Muscle of arm (tissue), 1 donor: ENCODE measurements at regions not wholly inside any gene's neighbourhood (a gene's known extent, or its start where the extent isn't known, plus 50 kb on each side); places are given as distances from the start of the nearest gene placed in this dataset.
"Not testable (repeated sequence)": the region's sequence is repeated elsewhere in the genome, so short reads cannot be mapped to it uniquely, and the experiment has no call there.

Experiments used
- DNase-seq: peaks from one replicate; pipeline ENCODE4 v3.0.0-alpha.2; 2013

DNA sequence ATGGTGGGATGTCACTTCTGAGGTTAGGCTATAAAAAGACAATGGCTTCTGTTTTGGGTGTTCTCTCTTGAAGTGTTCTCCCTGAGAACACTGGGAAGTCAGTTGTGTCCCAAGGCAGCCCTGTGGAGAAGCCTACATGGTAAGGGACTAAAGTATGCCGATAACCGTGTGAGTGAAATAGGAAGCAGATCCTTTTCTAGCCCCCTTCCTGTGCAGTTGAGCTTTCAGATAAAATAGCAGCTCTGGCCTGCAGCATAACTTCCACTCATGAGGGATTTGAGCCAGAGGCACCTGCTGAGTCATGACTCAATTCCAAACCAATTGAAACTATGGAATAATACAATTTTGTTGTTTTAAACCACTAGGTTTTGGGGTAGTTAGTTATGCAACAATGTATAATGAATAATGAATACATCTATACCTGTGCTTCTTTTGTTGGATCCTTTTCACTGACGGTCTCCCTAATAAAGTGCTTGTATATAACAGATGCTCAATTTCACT, 241.6 kb downstream of the TFAP2B start:
- DNase-seq = no peak

DNA sequence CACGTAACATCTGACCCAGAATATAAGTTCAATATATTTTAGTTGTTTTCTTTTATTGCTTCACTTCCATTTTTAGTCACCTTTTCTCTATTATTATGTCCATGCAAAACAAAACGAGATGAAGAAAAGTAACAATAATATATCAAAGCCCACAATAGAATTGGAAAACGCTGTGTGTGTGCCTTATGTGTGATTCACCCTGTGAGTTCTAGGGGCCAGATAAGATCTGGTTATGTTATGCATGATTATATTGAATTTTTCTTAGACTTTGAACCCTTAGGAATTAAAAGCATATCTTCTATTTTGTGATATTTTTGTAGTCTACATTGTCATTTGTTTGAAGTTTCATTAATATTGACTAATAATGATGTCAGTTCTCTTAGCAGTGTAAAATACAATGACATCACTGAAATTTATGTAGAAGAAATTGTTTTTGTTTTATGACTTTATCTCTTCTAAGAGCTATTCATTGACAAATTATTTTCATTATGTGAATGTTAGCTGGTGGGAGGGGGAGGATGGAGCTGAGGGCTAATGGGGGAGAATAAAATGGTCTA, 243.6 kb downstream of the TFAP2B start:
- DNase-seq = no peak

DNA sequence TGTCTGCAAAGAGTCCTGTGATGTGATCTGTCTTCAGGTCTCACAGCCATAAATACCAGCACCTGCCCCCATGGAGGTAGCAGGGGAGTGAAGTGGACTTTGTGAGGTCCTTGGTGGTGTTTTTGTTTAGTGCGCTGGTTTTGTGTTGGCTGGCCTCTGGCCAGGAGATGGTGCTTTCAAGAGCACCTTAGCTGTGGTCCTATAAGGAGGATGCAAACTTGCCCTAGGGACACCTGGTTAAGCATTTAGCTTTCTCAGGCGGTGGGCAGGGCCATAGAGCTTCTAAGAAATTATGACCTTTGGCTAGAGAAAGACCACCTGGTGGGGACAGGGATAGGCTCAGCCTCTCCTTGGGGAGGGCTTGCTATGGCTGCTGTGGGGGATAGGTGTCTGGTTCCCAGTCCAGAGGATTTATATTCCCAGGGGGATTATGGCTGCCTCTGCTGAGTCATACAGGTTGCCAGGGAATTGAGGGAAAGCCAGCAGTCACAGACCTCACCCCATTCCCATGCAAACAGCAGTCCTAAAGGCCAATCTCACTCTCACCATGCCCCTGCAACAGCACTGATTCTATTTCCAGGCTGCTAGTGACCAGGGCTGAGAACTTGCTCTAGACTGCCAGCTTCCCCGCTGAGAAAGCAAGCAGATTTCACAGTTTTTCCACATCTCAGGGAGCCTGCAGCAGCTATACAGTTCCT, 259.3 kb downstream of the TFAP2B start:
- no peak for DNase-seq

DNA sequence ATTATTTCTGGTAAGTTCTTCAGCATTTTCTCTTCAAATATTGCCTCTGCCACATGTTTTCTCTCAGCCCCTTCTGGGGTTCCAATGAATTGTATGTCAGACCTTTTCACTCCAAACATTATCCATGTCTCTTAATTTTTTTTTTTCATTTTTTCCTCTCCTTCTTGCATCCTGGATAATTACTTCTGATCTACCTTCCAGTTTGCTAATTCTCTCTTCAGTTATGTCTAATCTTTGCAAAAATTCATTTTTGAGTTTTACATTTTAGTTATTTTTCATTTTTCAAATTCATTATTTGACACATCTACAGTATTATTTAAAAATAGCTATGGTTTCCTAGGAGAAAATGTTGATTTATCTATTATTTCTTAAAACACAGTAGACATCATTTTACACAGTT, 271.7 kb downstream of the TFAP2B start:
- no peak for DNase-seq

DNA sequence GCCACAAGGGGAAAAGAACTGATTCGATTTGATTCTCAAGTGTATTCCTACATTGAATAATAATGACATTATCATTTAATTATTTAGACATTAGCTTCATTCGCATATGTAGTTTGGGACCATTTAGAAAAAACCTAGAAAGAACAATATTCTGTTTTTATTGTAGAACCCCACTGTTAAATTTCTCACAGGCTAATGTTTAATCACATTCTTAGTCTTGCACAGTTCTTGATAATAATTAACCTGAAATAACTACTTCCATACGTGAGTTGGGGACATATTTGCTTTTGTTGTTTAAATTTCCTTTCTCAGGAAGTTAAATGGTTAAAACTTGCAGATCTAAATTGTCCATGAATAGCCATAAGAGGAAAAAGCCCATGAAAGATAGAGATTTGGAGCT, 275.2 kb downstream of the TFAP2B start:
- no peak for DNase-seq

DNA sequence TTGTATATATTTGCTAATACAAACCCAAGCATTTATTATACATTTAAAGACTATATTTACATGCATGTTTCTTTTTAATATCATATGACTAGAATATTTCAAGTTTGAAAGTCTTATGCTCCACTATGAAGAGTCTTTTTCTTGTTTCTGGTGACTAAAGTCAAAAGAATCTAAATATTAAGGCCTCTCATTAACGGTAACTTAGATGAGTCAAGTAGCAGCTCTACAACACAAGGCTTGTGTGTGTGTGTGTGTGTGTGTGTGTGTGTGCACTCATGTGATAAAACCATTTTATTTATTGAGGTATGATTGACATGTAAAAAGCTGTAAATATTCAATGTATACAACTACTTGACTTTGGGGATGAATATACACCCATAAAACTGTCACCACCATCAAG, 275.6 kb downstream of the TFAP2B start:
- no peak for DNase-seq

DNA sequence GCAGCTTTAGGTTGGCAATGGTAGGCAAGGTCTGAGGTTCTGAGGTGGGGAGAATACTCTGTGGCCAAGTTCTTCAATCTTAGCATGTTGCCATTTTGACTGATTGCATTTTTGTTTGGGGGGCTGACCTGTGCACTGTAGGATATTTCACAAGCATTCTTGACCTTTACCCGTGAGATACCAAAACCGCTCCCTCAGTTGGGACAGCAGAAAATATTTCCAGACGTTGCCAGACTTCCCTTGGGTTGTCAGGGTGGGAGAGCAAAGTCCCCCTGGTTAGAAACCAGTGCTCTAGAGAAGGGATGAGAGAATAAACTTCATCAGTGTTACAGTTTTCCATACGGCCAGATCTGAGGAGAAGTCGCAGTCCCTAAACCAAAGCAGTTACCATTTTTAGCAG, 279.6 kb downstream of the TFAP2B start:
- no peak for DNase-seq

DNA sequence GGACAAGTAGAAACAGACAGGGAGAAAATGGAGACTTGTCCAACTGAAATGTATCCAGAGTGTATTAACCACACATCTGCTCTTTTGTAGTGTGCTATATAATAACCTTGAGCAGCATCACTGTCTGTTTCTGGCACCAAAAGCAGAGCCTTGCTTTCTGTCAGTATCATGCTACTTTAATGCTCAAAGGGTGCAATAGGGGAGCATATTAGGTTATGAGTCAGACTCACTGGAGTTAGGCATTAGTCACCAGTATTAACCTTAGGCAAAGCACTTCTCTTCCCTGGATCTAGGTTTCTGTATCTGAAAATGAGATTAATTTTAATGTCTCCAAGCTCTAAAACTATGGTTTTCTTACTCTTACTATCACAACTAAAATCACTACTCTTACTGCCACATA, 280.1 kb downstream of the TFAP2B start:
- no peak for DNase-seq

DNA sequence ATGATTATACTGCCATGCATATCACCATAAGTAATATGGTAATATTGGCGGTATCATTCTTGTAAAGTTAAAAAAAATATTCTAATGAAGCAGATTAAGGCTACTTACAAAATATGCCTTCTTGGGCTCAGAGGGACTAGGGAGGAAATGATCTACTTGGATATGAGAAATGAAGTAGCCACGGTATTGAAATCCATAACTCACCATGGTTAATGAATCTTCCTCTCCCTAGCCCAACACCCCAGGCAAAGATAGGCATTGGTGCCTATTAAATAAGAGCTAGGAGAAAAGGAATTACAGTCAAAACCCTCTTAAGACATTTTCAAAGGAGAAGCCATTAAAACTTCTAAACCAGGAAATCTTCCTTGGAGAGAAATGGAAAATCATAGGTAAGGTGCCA, 280.5 kb downstream of the TFAP2B start:
- no peak for DNase-seq

DNA sequence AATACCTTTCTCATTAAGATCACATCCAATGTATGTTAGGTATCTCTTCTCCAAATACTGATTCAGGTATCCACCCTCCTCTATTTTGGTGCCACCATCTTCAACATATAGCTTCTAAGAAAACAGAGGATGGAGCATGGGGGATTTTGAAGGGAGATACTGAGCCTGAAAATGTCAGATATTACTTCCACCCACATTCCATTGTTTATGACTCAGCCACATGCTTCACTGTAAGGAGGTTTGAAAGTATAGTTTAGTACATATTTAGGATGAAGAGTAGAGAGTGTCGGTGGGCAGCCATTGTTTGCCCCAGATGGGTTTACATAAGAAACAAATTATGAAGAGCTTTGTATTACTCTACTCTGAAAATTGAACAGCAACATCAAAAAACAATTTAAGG, 286.7 kb downstream of the TFAP2B start:
- DNase-seq = no peak

DNA sequence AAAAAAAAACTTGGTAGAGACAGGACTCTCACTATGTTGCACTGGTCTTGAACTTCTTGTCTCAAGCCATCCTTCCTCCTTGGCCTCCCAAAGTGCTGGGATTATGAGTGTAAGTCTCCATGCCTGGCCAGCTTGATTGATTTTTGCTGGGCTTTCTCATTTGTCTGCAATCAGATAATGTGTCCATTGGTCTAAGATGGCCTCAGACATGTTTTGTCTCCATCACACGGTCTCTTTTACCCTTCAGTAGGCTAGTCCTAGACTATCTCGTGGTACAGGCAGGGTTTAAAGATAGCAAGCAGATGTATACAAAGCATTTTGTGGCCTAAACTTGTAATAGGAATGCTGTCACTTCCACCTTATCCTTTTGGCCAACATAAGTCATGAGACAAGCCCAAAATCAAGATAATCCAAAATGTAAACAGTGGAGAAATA, 289.1 kb downstream of the TFAP2B start:
- no peak for DNase-seq

DNA sequence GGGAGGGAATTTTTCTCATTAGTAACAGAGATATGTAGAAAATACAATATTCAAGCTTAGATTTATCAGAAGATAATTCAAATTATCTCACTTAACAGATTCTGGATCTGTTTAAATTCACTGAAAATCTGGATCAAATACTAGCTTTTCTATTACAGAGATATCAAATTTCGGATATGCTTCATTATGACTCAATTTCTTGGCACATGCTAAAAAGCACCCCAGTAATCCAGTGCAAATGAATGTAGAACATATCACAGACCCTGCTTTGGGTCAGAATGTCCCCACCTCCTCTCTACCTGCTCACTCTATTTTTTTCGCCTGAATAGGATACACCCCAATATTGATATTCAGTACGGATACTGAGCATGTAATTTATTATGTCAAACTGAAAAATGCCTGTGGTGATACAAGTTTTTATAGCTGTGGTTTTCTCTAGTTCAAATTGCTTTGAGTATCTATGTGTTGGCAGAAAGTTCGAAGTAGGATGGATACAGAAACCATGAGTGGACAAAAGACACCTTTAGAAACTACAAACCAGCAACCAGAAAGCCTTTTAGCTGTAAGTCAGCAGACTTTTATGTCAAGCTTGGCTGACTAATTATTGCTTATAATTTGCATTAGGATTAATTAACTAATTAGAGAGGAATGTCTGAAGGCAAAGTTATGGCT, 290.0 kb downstream of the TFAP2B start:
- DNase-seq = no peak

DNA sequence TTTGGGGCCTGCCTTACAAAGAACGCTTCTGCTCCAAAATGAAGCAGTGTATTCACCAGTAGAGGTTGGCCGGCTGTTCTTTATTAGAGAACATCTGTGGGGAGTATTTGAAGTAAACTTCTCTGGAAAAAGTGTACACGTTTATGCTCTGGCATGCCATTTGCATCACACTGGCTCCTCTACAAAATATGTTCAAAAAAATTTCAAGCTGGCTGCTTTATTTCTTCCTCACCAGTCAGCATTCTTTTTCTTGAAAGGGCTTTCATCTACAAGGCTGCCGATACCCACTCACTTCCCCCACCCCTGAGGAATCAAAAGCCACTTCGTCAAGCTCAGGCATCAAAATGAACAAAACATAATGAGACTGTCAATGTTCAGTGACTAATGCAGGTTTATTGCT, 294.1 kb downstream of the TFAP2B start:
- DNase-seq = no peak

DNA sequence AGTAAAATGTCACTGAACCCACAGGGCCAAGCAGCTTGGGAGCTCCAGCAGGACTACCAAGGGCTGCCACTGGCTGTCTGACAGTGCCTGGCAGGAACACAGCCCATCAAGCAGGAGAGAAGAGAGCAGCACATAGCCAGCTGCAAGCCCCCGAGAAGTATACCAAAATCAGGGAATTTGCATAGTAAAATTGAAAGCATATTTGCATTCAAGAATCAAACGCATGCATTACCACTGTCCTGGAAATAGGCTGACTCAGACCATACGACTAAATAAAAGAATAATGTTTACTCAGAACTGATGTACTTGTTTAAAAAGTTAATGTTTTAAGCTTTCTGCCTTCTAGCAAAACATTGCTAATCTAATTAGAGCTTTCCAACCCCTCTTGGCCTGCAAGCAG, 298.1 kb downstream of the TFAP2B start:
- no peak for DNase-seq

DNA sequence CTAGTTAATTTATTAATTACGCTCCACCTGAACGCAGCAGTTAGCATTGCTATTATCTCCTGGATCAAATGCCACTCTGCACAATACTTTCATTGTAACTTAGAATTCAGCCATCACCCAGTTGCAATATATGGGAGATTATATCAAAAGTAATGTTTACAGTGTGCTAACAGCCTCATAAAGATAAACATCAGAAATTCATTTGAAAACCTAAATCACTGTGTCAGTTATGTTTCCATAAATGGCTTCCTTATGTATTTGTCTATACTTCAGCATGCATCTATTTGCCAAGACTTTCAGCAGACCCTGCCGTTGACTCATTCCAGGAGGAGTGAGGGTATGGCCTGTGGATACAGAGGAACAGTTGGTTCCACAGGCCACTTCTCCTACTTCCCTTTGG, 300.1 kb downstream of the TFAP2B start:
- DNase-seq = no peak

DNA sequence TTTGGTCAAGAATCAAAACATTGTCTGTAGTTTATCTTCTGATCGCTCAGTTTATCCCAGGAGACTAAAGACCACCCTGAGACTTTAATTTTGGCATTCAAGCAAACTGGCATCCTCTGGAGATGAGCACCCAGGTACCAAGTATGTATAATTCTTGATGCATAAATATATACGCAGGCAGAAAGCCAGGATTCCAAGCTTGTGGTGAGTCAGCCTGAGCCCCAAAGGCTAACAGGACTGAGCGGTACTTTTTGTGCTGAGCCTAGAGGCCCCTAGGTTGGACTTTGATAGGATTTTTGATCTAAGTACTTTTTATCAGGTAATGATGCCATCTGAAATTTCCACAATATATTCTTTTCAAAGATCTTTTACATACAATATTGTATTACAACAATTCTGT, 301.3 kb downstream of the TFAP2B start:
- DNase-seq = no peak

DNA sequence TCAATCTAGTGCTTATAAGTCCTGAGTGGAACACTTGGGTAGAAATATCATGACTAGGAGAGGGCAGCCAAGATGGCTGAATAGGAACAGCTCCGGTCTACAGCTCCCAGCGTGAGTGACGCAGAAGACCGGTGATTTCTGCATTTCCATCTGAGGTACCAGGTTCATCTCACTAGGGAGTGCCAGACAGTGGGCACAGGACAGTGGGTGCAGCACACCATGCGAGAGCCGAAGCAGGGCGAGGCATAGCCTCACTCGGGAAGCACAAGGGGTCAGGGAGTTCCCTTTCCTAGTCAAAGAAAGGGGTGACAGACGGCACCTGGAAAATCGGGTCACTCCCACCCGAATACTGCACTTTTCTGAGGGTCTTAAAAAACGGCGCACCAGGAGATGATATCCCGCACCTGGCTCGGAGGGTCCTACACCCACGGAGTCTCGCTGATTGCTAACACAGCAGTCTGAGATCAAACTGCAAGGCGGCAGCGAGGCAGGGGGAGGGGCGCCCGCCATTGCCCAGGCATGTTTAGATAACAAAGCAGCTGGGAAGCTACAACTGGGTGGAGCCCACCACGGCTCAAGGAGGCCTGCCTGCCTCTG, 302.8 kb downstream of the TFAP2B start:
- DNase-seq = not testable (repeated sequence)

DNA sequence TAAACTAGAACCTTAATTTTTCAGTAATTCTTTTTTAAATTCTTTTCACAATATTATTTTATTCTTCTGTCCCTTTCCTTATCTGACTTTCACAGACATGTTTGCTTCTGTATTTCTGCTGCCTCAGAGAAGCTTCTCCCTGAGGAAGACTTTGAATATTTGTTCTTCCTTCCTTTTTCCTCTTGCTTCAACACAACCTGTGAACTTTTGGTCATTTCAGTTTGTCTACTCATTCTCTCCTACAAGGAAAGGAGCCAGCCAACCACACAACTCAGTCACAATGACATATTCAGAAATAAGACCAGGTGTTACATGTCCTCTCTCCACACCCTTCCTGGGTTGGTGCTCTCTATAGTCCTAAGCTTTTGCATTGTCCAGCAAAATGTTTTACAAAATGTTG, 310.4 kb downstream of the TFAP2B start:
- no peak for DNase-seq

DNA sequence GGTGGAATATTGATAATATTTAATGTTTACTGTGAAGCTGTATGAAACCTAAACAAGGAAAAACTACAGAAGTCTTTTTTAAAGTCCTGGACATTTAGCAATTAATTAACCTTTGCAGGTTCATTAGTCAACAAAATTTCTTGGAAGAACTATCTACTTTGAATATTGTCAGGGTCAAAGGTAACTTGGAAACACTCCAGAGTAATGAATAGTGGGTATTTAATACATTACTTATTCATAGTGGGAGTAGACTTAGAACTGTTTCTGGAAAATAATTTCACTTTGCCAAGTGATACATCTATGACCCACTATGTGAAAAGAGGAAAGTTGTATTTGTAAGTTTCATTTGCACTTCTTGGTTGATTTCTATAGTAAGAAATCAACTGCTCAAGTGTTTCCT, 319.1 kb downstream of the TFAP2B start:
- DNase-seq = no peak

DNA sequence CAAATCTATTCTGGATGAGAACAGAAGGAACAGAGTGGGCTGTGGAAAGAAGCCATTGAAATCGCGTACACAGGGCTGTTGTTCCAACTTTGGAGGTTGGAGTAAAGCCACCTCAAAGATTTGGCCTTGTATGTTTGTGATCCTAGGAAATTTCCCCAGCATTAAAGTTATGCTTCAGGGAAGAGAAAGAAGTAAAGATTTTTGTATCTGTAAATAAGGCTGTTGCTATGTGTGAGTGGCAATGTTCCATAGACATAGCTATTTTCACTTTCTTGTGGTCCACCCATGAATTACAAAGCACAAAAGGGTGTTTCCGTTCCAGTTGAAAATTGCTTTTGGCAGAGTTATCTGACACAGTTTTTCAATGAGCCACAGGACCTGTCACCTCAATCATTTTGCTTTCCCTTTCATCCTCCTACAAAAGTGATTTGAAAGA, 321.3 kb downstream of the TFAP2B start:
- peak; percentile 49 for DNase-seq

DNA sequence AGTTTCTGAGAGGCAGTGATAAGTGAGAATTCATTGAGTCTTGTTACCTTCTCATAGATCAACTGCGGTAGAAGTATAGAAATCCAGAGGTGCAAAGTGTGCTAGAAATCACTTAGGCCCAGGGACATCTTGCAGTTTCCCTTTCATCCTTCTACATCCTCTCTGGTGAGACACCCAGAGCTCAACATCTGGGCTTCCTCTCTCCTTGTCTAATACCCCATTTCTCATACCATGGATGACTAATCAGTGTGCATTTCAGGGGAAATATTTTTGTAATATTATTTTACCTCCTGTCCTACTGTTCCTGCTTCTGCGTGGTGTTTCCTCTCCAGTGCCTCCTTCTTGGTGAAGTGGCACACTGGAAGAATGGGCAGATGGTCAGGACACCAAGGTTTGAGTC, 322.4 kb downstream of the TFAP2B start:
- DNase-seq = no peak

DNA sequence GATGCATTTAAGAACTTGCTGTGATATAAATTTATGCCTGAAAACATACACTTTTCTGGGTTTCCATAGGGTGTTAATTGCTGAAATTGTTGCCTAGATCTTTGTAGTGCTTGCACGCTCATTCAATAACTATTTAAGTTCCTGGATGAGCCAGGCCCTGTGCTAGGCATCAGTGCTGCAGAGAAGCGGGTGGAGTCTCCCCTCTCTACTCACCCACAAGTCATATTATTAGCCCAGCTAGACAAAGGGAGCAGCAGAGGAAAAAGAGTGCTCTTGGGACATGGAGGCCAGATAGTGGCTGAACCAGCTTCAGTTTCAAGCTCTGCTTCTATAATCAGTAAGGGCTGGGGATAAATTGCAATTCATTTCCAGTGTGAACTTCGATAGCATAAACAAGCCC, 329.1 kb downstream of the TFAP2B start:
- DNase-seq = no peak

DNA sequence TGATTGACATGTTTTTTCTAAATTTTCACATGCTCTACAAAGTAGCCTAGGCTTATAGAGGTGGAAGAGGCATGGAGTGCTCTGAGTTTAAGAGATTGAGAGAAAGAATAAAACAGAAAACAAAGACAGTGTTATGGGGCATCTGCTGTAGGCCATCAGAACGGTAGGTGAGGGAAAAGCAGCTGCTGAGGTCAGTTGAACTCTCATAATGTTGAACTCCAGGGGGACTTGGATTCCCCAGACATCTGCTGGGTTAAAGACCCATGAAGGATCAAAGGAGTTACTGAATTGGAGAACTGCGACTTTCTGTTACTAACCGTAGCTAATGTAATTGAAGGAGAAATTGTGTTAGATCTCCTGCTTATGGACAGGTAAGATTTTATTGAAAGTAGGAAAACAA, 333.9 kb downstream of the TFAP2B start:
- DNase-seq = no peak
